GM23338 (cell line): ENCODE measurements at regions not wholly inside any gene's neighbourhood (a gene's known extent, or its start where the extent isn't known, plus 50 kb on each side); places are given as distances from the start of the nearest gene placed in this dataset.

Experiments
- ATAC-seq: fragments of 200-7000 bp; cut with Tn5 transposase; 3 replicates; pipeline ENCODE4 v1.9.1; 2020
- DNase-seq: peaks from one replicate; pipeline ENCODE4 v3.0.0-alpha.2; 2015; ENCODE audit warnings: low spot score
- H2AFZ ChIP-seq: fragments of 200-600 bp; sonication (generic); 2 replicates; pipeline ENCODE4 v1.8.0; 2016; ENCODE audit warnings: antibody characterized with exemption, mild to moderate bottlenecking, moderate library complexity
- H3F3A ChIP-seq: fragments of 200-600 bp; sonication (generic); replicated peaks from 2 replicates; pipeline ENCODE4 v1.8.0; 2017; ENCODE audit warnings: antibody characterized with exemption, mixed run types, low read depth
- H3K27ac ChIP-seq: fragments of 200-600 bp; sonication (generic); 2 replicates; pipeline ENCODE4 v1.6.1; 2016; ENCODE audit warnings: low read depth
- H3K27me3 ChIP-seq: fragments of 200-600 bp; sonication (generic); 2 replicates; pipeline ENCODE4 v1.8.0; 2016; ENCODE audit warnings: mild to moderate bottlenecking, mixed run types, moderate library complexity; ENCODE audit not compliant: insufficient read depth
- H3K36me3 ChIP-seq: fragments of 200-600 bp; sonication (generic); 2 replicates; pipeline ENCODE4 v1.8.0; 2016; ENCODE audit warnings: mild to moderate bottlenecking; ENCODE audit not compliant: insufficient read depth
- H3K4me1 ChIP-seq: fragments of 200-600 bp; sonication (generic); 2 replicates; pipeline ENCODE4 v1.8.0; 2016; ENCODE audit warnings: mild to moderate bottlenecking, moderate library complexity; ENCODE audit not compliant: insufficient read depth
- H3K4me2 ChIP-seq: fragments of 200-600 bp; sonication (generic); 2 replicates; pipeline ENCODE4 v1.7.1; 2017; ENCODE audit warnings: mixed run types
- H3K4me3 ChIP-seq: fragments of 200-600 bp; sonication (generic); 2 replicates; pipeline ENCODE4 v1.6.1; 2016; ENCODE audit warnings: mixed run types
- H3K79me2 ChIP-seq: fragments of 200-600 bp; sonication (generic); replicated peaks from 2 replicates; pipeline ENCODE4 v1.8.0; 2017; ENCODE audit warnings: mild to moderate bottlenecking; ENCODE audit not compliant: insufficient read depth
- H3K9me2 ChIP-seq: fragments of 200-600 bp; sonication (generic); 2 replicates; pipeline ENCODE4 v1.8.0; 2017; ENCODE audit not compliant: insufficient read depth
- H4K20me1 ChIP-seq: fragments of 200-600 bp; sonication (generic); replicated peaks from 2 replicates; pipeline ENCODE4 v1.8.0; 2017; ENCODE audit warnings: mild to moderate bottlenecking; ENCODE audit not compliant: insufficient read depth
- H3K27ac Mint-ChIP-seq: 2 replicates; pipeline ENCODE4 v1.8.0; 2020; ENCODE audit warnings: inconsistent platforms, mild to moderate bottlenecking, moderate library complexity, mixed read lengths
- H3K27me3 Mint-ChIP-seq: 3 replicates; pipeline ENCODE4 v1.8.0; 2022; ENCODE audit warnings: low read depth, mild to moderate bottlenecking, moderate library complexity, mixed read lengths, inconsistent platforms; ENCODE audit not compliant: insufficient read depth, poor library complexity
- H3K36me3 Mint-ChIP-seq: 3 replicates; pipeline ENCODE4 v1.8.0; 2021; ENCODE audit warnings: low read depth, mild to moderate bottlenecking, inconsistent platforms, moderate library complexity, mixed read lengths
- H3K4me1 Mint-ChIP-seq: 3 replicates; pipeline ENCODE4 v1.8.0; 2020; ENCODE audit warnings: mild to moderate bottlenecking, inconsistent platforms, mixed read lengths
- H3K4me3 Mint-ChIP-seq: 3 replicates; pipeline ENCODE4 v1.8.0; 2021; ENCODE audit warnings: moderate library complexity, mild to moderate bottlenecking, inconsistent platforms, mixed read lengths
- H3K9me3 Mint-ChIP-seq: 3 replicates; pipeline ENCODE4 v1.8.0; 2020; ENCODE audit warnings: moderate library complexity, mild to moderate bottlenecking, inconsistent platforms, mixed read lengths
- CREB1 ChIP-seq: fragments of 250-450 bp; sonication (Bioruptor Pico); IDR thresholded peaks from 2 replicates; pipeline ENCODE4 v1.5.0; 2020; ENCODE audit warnings: low read depth, mild to moderate bottlenecking, moderate library complexity
- CTCF ChIP-seq, 2 experiments: fragments of 200-600 bp in 1 of 2; sonication (generic) in 1 of 2; conservative IDR thresholded peaks; 2 replicates each; pipeline versions ENCODE4 v1.5.1 to v1.6.1; 2016 to 2017; ENCODE audit warnings: antibody characterized with exemption in 2 of 2, low read depth in 2 of 2, mild to moderate bottlenecking in 2 of 2, moderate library complexity in 1 of 2
- ETS1 ChIP-seq: IDR thresholded peaks from 2 replicates; pipeline ENCODE4 v1.6.1; 2016; ENCODE audit warnings: antibody characterized with exemption
- EZH2 ChIP-seq: fragments of 200-600 bp; sonication (generic); IDR thresholded peaks from one replicate; pipeline ENCODE4 v1.8.0; 2017; ENCODE audit warnings: antibody characterized with exemption, mild to moderate bottlenecking, low read depth; ENCODE audit not compliant: unreplicated experiment
- EZH2phosphoT487 ChIP-seq: fragments of 200-600 bp; sonication (generic); IDR thresholded peaks from one replicate; pipeline ENCODE4 v1.8.1; 2018; ENCODE audit warnings: antibody characterized with exemption; ENCODE audit not compliant: unreplicated experiment
- JUNB ChIP-seq: IDR thresholded peaks from one replicate; pipeline ENCODE4 v1.6.1; 2016; ENCODE audit warnings: antibody characterized with exemption; ENCODE audit not compliant: unreplicated experiment
- NANOG ChIP-seq: IDR thresholded peaks from 2 replicates; pipeline ENCODE4 v1.6.1; 2016; ENCODE audit warnings: antibody characterized with exemption, borderline replicate concordance
- POLR2AphosphoS5 ChIP-seq: IDR thresholded peaks from 2 replicates; pipeline ENCODE4 v1.6.1; 2016; ENCODE audit warnings: antibody characterized with exemption, low read depth
- REST ChIP-seq: IDR thresholded peaks from one replicate; pipeline ENCODE4 v1.6.1; 2018; ENCODE audit warnings: antibody characterized with exemption; ENCODE audit not compliant: unreplicated experiment
- ZNF331 ChIP-seq: fragments of 250-450 bp; sonication (Bioruptor Pico); IDR thresholded peaks from 2 replicates; pipeline ENCODE4 v1.5.0; 2020; ENCODE audit warnings: low read depth, mild to moderate bottlenecking, moderate library complexity
- ZNF462 ChIP-seq: fragments of 250-450 bp; sonication (Bioruptor Pico); IDR thresholded peaks from 2 replicates; pipeline ENCODE4 v1.5.0; 2020; ENCODE audit warnings: mild to moderate bottlenecking, moderate library complexity

GRCh38 chr11:16542353-16542752 lies 186.0 kb upstream of the SOX6 start:
- Mint-ChIP-seq H3K36me3 (no peaks in the 10 kb centered on the region), H3K4me3 (no peak overlapping the region), H3K27me3 (peaks cover 2% of the 10 kb centered on the region), H3K4me1 (no peaks in the 10 kb centered on the region; the same call in 2 of the 3 replicates), H3K27ac (no peak overlapping the region), H3K9me3 (peaks cover 7% of the 10 kb centered on the region; the same call in 2 of the 3 replicates)
- Histone ChIP-seq H3F3A (no peaks in the 10 kb centered on the region), H3K4me3 (no peak overlapping the region), H3K27me3 (no peaks in the 10 kb centered on the region), H4K20me1 (no peaks in the 10 kb centered on the region), H3K4me2 (no peak overlapping the region), H3K4me1 (peaks cover 9% of the 10 kb centered on the region), H2AFZ (no peak overlapping the region), H3K27ac (no peak overlapping the region), H3K9me2 (no peaks in the 10 kb centered on the region; the same call in 1 of the 2 replicates), H3K79me2 (no peaks in the 10 kb centered on the region), H3K36me3 (no peaks in the 10 kb centered on the region)
- DNase-seq = no peak
- no peak for TF ChIP-seq EZH2
- TF ChIP-seq ZNF331 (CRISPR knock-in tag) = no peak
- no peak for TF ChIP-seq NANOG
- TF ChIP-seq CREB1 (CRISPR knock-in tag) = no peak
- TF ChIP-seq REST = no peak
- TF ChIP-seq POLR2AphosphoS5 = no peak
- no peak for TF ChIP-seq JUNB
- TF ChIP-seq CTCF (conservative IDR thresholded peaks at IDR 0.05; ENCODE audit: low read depth in 2 of 2) = no peak
- no peak for TF ChIP-seq ETS1
- TF ChIP-seq ZNF462 (CRISPR knock-in tag) = no peak
- no peak for TF ChIP-seq EZH2phosphoT487
- ATAC-seq = no peak
